ENCODE measurements at regions not wholly inside any gene's neighbourhood (a gene's known extent, or its start where the extent isn't known, plus 50 kb on each side); places are given as distances from the start of the nearest gene placed in this dataset.

GRCh38 chr17:79377230-79377786 is 233.5 kb downstream of the RBFOX3 start:
- TF ChIP-seq CTCF (IDR thresholded peaks at IDR 0.05) (no peak), TCF7L2 (IDR thresholded peaks at IDR 0.05; ENCODE audit: low read depth, low read length) (no peak), SIN3A (IDR thresholded peaks at IDR 0.05; ENCODE audit: borderline replicate concordance, insufficient read depth, low read depth, low read length) (no peak)
